C4-2B (cell line): ENCODE measurements at regions not wholly inside any gene's neighbourhood (a gene's known extent, or its start where the extent isn't known, plus 50 kb on each side); places are given as distances from the start of the nearest gene placed in this dataset.
A peak's percentile ranks its signal among the peaks of the same experiment; 100 is the strongest.

Experiments used
- H3K27ac ChIP-seq: fragments of 450-650 bp; 2 replicates; pipeline ENCODE4 v1.5.1; 2017
- ZFX ChIP-seq: fragments of 450-650 bp; IDR thresholded peaks from 2 replicates; pipeline ENCODE4 v1.6.1; 2017
- TF ChIP-seq, protein P1 (sequence below): fragments of 450-650 bp; conservative IDR thresholded peaks from 2 replicates; pipeline ENCODE4 v1.5.1; 2017; ENCODE audit warnings: mild to moderate bottlenecking

DNA sequence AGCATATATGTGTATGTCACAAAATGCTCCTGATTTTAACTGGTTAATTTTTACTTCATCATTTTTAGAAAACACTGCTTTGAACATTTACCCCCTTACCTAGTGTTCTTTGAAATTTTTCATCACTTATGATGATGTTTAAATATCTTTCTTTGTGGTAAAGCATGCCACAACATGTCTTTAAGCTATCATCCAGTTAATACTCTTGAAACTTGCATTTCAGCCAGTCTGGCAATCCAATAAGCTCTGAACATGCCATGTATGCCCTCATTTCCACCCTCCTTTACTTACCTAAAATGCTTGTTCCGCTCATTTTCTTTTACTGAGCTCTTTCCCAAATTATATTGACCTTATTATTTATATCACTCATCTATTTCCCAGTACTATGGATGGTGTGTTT, 581.2 kb downstream of the RAPGEF2 start:
- TF ChIP-seq, protein P1, sequence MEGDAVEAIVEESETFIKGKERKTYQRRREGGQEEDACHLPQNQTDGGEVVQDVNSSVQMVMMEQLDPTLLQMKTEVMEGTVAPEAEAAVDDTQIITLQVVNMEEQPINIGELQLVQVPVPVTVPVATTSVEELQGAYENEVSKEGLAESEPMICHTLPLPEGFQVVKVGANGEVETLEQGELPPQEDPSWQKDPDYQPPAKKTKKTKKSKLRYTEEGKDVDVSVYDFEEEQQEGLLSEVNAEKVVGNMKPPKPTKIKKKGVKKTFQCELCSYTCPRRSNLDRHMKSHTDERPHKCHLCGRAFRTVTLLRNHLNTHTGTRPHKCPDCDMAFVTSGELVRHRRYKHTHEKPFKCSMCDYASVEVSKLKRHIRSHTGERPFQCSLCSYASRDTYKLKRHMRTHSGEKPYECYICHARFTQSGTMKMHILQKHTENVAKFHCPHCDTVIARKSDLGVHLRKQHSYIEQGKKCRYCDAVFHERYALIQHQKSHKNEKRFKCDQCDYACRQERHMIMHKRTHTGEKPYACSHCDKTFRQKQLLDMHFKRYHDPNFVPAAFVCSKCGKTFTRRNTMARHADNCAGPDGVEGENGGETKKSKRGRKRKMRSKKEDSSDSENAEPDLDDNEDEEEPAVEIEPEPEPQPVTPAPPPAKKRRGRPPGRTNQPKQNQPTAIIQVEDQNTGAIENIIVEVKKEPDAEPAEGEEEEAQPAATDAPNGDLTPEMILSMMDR = no peak
- H3K27ac ChIP-seq = no peak overlapping the region

DNA sequence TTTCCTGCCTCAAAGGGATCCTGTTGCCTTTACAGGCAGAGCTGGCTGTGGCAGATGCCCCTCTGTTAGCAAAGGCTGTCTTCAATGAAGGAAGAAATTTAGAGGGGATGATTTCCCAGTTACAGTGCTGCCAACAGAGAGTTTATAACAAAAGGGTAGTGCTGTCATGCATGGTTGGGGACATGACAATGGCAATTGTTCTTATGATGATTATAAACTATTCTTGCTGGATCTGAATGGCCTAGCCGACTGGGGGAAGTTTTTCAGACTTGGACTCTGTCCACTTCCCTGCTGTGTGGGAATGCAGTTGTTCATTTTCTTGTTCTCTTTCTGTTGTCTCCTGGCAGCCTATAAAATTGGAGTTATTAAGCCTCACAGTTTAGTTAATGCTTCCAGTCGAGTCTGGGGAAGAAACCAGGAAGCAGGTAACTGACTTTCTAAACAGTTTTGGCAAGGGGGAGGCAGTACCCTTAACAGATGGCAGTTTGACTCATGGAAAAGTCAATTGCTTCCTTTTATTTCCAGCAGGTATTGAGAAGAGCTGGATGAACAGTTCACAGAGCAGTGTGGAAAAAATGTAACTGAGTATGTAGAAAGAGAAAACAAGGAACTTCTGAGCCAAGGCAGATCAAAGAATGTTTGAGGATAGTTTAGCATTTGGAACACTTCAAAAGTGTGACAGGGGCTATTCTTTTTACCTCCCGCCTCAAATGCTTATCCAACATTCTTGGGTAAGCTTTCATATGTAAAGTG, 582.6 kb downstream of the RAPGEF2 start:
- TF ChIP-seq, protein P1 = no peak
- TF ChIP-seq ZFX = no peak

DNA sequence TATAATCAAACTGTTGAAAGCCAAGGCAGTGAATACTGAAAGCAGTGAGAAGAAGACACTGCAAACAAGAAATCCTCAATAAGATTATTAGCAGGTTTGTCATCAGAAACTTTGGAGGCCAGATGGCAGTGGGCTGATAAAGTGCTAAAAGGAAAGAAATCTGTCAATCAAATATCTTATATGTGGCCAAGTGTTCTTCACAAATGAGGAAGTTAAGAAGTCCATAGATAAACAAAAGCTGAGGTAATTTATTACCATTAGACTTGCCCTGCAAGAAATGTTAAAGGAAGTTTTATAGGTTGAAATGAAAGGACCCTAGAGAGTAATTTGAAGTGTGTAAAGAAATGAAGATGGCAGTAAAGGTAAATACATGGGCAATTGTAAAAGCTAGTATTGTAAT, 586.6 kb downstream of the RAPGEF2 start:
- TF ChIP-seq ZFX = no peak
- TF ChIP-seq, protein P1 = no peak
- no peak overlapping the region for H3K27ac ChIP-seq

More for the DNA sequence above, 582.6 kb downstream of the RAPGEF2 start:
- peak overlapping the region; percentile 72; the same call in 1 of the 2 replicates for H3K27ac ChIP-seq

DNA sequence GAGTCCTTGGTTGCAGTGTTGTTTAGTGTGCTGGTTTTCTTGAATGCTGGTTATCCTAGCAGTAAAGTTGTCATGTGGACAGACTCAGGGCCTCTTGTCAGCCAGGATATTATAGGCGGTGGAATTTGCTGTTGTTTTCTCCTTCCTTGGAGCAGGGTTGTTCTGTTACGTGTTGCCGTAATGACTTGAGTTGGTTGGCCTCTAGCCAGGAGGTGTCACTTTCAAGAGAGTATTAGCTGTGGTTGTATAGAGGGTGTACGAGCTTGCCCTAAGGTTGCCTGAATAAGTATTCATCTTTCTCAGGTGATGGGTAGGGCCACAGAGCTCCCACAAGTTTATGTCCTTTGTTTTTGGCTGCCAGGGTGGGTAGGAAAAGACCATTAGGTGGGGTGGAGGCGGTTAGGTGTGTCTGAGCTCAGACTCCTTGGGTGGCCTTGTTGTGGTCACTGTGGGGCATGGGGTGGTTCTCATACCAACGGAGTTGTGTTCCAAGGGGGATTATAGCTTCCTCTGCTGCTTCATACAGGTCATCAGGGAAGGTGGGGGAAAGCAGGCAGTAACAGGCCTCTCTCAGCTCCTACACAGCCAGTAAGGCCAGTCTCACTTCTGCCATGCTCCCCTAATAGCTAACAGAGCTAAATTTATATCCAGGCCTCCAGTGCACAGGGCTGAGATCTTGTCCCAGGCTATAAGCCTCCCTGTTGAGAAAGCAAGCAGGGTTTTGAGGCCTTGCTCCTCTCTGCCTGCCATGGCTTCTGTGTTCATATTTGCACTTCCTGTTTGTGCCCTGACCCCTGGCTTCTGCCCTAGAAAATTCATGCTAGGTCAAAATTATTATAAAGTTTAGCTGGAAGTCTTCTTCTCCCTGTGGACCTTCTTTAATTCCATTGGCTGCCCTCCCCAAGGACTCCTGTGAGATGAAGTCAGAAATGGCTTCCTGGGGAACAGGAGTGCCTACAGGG, 594.7 kb downstream of the RAPGEF2 start:
- TF ChIP-seq, protein P1 = no peak
- TF ChIP-seq ZFX = no peak
- H3K27ac ChIP-seq = no peak overlapping the region

DNA sequence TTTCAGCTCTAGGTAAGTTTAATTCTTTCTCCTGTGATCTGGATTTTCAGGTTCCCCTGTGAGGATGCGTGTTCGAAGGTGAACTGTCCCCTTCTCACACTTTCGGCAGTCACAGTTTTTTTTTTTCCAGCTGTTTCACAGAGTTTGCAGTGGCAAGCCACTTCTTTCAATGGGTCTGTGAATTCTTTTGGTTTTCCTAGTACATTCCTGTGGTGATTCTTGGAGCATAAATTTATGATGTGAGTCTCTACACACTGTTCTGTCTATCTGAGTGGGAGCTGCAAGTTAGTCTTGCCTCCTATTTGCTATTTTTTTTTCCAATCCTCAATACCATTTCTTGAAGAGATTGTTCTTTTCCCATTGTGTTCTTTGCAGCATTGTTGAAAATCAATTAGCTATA, 595.5 kb downstream of the RAPGEF2 start:
- H3K27ac ChIP-seq = no peak overlapping the region
- TF ChIP-seq ZFX = no peak
- TF ChIP-seq, protein P1 = no peak

DNA sequence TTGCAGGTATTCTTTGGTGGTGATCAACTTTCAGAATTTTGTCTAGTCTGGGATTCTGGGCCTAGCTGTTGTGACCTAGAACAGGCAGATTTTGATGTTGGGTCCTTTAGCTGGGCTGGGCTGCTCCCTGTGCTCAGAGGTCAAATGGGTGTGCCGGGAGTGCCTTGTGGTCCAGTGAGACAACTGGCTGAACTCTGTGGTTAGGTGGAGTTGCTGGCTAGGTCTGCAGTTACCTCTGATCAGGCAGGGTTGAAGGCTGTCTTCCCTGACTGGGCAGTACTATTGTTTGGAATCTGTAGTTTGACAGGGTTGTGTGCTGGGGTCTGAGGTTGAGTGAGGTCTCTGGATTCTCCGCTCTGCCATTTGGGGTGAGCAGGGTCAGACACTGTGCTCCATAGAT, 599.3 kb downstream of the RAPGEF2 start:
- no peak overlapping the region for H3K27ac ChIP-seq
- TF ChIP-seq, protein P1 = no peak
- TF ChIP-seq ZFX = no peak

DNA sequence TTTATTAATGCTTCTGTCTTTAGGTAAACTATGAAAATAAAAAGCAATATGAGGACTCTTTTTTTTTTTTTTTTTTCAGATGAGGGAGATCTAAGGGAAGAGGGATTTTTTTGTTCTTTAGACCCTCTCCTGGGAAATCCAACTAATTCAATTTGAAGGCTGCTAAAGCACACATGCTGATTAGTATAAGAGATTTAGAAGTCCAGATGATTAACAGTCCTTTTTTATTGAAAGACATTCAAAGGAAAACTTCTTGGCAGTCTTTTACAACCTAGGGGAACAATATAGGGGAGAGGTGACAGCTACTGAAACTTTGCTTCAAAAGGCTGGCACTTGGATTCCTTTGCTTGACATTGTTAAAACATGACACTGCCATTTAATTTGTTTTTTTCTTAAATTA, 602.5 kb downstream of the RAPGEF2 start:
- no peak overlapping the region for H3K27ac ChIP-seq
- TF ChIP-seq, protein P1 = no peak
- TF ChIP-seq ZFX = no peak
